Suprapubic skin (tissue), 3 donors: ENCODE measurements at regions not wholly inside any gene's neighbourhood (a gene's known extent, or its start where the extent isn't known, plus 50 kb on each side); places are given as distances from the start of the nearest gene placed in this dataset.

Experiments
- CTCF ChIP-seq, 2 donors: fragments of 200-600 bp in 1 of 2; fragments of 450-650 bp in 1 of 2; sonication (generic) in 1 of 2; IDR thresholded peaks; one replicate each; pipeline ENCODE4 v1.5.1; 2016 to 2019; ENCODE audit warnings: antibody characterized with exemption in 2 of 2, mild to moderate bottlenecking in 1 of 2, moderate library complexity in 1 of 2
- EP300 ChIP-seq: sonication (generic); formaldehyde crosslinking; IDR thresholded peaks from one replicate; pipeline ENCODE4 v1.6.1; 2017; ENCODE audit warnings: antibody characterized with exemption

- TF ChIP-seq CTCF (IDR thresholded peaks at IDR 0.05) (no peak), EP300 (no peak)
Observed at GRCh38 chr7:116332766-116333165, 122.4 kb downstream of the TES start.
